ENCODE measurements at regions not wholly inside any gene's neighbourhood (a gene's known extent, or its start where the extent isn't known, plus 50 kb on each side); places are given as distances from the start of the nearest gene placed in this dataset.

DNA sequence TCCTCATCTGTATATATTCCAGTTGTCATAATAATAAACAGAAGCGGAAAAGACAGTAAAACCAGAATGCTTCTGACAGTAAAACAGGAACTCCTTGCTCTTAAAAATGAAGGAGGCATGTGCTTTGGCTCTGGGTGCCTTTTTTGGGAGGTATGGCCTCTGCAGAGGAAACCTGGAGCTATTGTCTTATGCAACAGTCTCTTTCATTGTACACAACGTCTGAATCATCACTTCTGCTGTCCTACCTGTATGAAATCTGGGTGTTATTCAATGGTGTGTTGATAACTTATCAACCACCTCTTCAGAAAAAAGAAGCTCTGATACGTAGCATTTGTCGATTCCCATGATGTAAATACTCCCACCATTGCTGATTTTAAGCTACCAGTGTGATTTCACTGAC, 64.8 kb downstream of the CDCA7 start:
- no peak for DNase-seq

DNA sequence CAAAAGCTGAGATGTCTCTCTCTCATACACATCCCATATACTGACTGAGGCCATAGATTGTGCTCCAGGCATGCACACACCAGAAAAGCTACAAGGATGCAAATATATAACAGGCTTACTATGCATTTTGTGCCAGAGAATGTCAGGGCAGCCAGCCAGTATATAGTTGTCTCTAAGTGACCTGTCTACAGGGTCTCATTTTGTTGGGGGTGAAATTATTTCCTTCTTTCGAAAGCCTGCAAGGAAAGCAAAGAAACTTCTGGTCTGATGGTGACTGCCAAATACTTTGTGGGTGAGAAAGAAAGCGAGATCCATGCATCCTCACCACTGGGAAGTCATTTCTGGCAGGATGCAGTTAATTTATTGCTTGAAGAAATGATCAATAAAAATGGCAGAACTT, 70.2 kb downstream of the CDCA7 start:
- no peak for DNase-seq

DNA sequence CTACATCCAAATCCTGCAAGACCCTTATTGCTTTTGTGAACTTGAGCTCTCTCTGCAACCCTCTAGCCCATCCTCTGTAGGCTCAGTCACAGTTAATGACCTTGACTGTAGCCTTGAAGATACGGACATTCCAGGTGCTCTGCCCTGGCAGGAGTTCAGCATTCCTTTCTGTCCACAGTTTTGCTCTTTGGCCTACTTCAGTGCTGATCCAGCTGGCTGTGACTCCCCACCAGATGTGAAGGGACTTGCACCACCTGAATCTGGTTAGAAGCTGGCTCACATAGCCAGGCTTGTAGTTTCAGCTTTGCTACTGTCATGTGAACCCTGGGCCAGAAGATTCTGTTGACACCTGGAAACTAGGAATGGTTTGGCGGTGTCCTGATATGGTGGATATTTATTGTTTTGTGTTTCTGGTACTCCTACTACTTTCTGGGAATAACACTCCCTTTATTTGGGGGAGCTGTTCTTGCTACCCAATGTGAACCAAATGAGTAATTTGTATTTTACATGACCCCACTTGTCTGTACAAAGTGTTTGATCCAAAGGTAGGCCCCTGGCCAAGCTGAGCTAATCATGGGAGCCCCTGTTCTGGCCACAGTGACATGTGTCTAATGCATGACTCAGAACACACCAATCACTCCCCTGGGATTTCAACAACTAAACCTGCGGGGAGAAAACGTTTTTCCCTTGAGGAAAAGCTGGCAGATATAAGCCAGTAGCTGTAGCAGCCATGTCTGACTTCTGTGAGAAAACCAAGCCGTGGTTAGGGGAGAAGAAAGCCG, 73.4 kb downstream of the CDCA7 start:
- DNase-seq: peak; percentile 20

DNA sequence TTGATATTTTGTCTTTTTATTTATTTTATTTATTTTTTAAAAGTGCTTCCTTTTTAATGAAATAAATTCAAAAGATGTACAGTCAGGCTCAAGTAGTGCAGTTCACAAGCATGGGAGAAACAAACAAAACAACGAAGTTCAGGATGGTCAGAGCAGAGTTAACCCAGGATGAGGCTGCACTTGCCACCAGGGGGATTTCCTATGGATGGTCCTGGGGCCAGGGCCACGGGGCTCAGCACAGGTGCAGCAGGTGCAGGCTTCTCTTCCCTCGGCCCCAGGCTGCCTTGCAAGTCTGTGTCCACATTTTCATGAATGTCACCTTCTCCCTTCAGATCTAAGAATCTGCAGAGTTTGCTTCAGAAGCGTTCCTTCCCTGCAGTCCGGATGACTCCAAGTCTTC, 76.5 kb downstream of the CDCA7 start:
- no peak for DNase-seq

DNA sequence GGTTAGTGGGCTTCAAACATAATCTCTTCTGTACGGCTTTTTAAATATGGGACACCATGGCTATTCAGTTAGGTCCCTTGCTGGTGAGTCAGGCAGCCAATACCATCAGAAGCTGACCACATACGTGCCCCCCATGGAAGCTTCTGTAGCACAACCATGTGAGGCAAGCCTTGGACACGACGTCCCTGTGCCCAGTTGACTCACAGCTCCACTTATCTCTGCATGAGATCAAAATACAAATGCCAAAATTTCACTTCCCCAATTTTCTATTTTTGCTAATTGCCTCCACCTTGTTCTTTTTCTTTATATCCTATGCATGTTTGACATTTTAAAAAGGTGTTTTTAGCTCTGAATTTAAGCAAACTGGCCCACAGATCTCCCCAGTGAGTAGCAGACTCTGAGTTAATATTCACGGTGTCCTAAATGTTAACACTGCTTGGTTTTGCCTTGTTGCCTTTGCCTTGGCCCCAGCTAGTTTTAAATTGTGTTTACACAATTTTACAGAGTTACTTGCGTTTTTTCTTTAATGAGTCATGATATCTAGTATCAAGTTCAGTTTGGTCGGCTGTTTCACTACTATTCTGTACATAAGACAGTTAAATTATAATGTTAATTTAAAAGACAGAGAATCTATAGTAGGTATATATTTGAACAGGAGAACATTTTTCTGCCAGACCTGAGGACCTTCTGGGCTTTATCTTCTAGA, 77.5 kb downstream of the CDCA7 start:
- no peak for DNase-seq

DNA sequence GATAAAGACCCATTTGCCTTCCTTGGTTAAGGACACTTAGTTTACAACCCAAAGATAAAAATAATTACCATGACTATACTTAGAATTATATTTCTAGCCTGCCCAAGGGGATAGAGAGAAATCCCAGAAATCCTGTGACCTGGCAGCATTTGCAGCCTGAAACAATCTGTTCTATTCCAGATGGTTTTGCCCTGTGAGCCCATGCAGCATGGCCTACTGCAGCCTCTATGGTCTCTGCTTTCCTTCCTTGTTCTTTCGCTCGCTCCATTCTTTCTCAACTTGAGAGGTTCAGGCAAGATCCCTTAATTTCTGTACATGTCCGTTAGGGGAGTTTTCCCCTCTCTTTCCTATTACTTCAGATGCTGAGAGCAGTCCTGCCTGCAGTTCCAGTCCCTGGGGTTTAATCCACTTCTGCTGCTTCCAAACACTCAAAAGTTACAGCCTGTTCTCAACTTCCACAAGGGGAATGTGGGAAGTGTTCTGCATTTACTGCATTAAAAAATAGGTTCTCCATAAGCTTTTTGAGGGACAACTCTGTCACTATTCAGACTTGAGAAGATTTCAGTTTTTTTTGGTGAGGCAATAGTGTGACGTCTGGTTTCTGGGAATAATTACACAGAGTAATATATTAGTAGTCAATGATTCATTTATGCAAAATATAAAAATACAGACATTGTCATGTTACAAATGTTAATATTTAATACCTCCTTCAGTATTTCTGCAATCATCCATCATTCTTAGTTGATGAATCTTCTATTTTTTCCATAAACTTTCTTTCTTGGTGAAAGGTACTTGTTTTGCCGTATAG, 80.3 kb downstream of the CDCA7 start:
- no peak for DNase-seq

DNA sequence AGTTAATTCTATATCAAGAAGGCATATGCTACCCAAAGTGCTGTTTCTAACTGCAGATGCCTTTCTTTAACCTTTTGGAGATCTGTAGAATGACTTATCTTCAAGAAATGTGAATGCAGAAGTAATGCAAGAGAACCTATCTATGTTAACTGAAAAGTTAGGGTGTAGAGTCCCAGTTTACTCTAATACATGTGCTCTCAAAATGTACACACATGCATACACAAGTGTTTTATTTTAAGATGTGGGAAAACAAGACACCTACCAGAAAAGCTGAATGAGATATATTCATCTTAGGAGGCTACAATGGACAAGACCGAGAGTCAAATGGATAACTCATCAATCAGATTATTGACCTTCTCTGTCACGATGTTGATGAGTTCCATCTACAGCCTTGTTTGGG, 80.9 kb downstream of the CDCA7 start:
- no peak for DNase-seq

DNA sequence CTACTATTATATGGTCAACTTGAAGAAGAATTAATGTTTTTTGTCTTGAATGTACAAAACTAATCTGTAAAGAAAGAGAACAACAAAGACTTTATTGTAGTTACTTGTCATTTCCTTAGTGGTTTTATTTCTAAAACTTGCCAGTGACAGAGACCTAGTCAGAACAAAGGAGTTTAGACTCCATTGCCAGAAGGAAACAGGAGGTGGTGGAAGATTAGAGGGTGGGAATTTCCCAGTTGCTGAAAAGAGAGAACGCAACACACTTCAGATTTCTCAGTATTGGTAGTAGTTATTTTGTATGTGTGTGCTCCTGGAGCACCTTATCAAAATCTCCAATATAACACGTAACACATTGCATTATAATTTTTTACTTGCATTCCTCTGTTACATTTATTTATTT, 81.4 kb downstream of the CDCA7 start:
- no peak for DNase-seq

DNA sequence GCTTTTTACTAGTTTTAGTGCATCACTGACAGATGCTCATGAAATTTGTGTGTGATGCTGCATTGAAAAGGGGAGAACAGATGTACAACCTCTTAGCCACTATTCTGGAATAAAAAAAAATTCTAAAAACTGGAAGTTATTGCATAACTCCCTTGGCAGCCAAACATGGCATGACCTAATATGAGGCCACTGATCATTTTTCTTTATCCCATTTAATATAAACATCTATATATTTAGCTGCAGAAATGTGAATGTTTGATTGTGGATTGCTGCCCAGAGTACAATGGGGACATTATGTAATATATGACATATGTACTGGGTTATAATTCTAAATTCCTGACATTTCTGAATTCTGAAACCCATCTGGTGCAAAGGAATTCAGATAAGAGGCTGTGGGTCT, 86.5 kb downstream of the CDCA7 start:
- peak; percentile 34 for DNase-seq

DNA sequence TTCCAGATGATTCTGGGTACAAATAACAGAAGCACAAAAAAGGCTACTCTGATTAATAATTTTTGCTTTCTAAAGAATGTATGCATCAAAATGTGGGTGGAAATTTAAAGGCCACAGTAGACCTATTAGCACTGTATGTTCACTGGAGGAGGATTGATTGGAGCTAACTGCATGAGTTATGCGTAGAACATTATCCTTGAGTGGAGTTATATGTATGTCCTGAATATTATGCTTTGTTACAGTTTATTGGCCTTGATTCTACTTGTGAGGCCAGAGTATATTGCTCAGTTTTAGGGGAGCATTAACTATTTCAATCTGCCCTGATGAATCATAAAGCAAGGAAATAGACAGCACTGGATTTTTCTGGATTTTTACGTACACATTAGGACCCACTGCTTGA, 87.9 kb downstream of the CDCA7 start:
- no peak for DNase-seq

DNA sequence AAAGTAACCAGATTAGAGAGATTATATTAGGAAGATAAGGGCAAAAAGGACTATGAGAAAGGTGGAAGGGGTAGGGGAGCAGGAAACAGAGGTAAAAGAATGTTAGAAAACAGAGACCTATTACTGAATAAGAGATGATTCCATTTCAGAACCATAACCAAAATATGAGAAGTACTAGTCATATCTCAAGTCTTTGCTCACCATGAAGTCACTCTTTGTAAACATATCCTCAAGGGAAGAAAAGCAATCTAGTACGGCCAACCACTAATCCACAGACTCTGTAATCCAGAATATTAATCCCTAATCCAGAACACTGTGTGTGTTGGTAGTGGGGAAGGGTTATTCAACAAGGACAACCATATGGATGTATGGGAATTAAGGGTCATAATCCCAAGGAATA, 92.0 kb downstream of the CDCA7 start:
- peak; percentile 18 for DNase-seq

DNA sequence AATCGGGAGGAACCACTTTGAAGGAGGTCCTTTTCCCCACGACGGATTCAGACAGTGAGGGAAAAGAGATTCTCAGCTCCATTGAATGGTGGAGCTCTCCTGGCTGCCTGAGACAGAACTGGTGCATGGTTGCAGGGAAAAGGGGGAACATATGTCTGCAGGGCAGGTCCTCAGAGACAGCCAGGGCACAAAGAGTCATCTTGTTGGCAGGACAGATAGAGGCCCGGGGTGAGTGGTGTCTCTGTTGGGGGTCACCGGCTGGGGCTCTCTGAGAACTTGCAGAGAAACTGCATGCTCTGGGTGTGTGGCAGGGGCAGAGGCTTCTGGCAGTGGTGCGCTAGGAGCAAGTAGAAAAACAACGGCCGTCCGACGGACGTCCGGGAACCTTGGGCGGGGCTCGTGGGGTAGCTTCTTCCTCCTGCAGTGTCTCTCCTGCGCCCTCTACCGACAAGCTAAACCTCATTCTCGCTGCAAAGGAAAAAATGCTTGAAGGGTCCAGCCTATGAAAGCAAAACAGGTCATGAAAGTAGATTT, 94.3 kb downstream of the CDCA7 start:
- DNase-seq: peak; percentile 82

DNA sequence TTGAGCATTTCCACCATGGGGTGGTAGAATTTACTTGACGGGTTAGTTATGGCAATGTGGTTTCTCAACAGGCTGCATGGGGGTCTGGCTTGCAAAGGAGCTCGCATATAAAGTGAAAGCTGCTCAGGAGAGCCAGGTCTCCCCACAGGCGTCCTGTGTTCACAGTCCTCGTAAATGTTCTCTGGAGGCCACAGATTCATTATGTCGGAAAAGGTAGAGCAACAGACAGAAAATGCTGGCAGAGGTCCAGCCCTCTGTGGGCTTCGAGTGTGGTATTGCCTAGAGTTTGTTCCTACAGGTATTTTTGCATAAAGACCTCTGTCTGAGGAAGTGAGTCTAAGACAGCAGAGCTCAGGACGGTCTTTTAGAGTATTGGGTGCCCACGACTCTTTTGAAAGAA, 96.4 kb downstream of the CDCA7 start:
- DNase-seq: no peak

DNA sequence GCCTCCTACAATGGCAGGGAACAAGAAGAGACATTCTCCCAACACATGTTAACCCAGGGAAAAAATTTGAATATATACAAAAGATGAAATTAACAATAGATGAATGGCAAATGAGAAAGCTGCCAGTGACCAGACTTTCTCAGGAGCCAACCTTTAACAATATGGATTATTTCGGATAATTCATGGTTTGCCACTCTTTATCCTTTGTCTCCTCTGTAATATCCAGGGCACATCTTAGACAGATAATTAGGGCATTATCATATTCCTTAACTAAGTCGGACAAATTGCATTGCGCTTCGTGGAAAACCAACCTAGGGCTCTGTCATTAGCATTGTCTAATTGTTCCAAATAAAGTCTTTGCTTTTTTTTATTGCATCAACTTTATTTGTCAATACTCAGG, 97.3 kb downstream of the CDCA7 start:
- DNase-seq: no peak

DNA sequence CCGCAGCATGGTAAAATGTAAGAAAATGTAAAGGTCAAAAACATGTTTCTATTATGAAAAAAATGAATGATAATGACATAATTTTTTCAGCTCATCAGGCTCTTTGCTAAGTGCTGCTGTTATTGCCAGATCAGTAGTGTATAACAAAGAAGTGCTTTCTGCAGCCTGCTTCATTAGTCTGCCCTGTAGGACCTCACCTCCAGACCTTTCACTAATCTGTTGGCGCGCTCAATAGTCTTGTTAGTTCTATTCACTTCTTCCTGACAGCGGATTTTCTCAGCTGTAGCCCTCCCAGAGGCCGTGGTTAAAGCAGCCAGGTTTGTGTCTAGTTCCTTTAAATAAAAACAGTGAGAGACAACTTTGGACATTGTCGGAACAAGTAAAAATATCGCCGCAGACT, 97.7 kb downstream of the CDCA7 start:
- DNase-seq: no peak

DNA sequence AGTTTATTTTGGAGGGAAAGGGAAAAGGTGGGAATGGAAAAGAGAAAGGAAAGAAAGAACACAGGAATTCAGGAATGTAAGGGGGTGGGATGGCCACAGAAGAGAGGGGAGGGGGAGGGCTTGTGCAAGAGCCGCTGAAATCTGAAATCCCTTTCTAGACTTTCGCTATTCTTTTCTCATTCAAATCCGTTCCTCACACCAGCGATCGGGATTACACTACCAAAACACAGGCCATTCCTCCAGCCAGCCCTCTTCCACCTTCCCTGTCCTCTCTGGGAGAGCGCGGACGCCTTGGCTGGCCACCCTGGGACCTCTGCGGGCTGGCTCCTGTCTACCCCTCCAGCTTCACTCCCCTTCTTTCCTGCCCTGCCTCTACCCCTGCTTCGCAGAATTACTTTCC, 102.3 kb downstream of the CDCA7 start:
- no peak for DNase-seq

DNA sequence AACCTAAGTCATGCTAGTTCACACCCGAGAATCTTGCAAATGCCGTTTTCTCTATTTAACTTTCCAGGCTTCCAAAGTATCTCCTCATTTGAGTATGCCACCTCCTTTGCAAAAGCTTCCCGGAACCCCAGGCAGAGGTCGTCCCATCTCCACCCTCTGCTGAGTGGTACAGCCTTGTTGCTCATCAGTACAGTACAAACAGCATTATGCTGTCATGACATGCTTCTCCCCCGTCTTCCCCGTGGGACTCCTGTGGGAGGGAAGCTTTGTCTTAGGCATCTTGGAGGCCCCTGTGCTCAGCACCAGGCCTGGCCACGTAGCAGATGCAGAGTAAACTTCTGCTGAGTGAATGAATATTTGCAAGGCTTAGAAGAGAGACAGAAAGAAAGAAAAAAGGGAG, 102.7 kb downstream of the CDCA7 start:
- peak; percentile 15 for DNase-seq

DNA sequence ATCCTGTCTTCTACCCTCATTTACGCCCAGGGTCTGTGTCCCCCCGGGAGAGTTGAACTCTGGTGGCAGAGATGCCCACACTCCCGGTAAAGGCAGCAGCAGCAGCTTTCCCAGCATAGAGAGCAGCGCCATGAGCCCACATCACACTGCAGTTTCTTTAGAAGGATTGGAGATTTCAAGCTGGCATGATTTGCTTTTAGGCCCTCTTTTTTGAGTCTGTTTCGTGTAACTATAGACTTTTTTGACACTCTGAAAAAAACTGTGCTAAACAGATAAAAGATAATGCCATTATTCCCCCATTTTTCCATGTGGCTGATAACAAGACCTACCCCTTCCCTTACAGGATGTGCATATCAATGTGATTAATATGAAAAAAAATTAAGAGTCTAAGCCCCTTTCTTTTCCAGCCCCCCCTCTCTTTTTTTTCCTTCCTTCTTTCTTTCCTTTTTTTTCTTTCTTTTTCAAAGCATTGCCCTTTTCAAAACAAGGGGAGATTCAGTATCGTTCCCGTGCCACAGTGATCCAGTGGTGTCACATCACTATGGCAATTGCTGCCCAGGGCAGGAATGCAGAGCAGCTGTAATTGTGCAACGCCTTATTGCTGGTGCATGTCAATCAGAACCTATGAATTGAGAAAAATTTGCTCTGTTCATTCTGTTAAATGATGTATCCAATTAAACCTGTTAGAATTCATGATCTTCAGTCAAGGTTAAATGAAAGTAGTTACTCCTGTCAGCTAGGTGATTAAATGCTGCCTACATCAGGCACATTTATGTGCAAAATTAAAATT, 104.5 kb downstream of the CDCA7 start:
- no peak for DNase-seq

DNA sequence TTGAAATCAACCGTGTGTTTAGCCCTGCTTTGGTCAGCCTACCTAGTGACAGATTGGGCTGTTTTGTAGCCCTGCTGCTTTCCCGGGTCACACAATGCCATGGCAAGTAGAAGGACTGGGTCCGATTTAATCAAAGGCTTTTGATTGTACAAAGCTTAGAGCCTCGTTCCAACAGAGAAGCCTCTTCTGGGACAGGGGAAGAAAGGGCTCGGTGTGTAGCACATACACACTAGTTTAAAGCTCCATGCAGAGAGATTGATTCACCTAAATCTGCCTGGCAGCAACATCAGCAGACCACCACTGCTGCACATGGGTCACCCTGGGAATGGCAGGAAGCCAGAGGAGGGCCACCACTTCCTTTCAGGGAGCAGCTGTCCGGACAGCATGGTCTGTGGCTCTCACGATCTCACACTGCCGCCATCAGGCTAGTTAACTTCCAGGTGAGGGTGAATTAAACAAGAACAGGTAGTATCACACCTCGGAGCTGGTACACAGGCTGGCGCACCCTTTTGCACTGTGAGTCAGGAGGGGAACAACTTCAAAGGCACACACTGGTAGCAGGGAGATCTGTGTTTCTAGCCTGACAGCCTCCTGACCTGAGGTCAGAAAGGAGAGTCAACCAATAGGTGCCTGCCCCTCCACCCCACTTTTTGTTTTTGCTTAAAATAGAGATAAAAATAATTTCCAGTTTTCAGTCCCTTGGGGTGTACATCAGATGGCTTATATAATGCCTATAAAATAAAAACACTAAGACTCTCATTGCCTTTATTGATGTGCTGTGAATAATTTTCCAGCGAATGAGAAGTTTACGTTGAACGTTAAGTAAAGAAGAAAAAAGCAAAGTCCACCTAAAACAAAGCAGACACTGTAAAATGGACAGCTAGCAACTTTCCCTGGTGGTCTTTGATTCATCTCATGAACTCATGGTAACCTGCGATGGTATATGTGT, 108.5 kb downstream of the CDCA7 start:
- no peak for DNase-seq

DNA sequence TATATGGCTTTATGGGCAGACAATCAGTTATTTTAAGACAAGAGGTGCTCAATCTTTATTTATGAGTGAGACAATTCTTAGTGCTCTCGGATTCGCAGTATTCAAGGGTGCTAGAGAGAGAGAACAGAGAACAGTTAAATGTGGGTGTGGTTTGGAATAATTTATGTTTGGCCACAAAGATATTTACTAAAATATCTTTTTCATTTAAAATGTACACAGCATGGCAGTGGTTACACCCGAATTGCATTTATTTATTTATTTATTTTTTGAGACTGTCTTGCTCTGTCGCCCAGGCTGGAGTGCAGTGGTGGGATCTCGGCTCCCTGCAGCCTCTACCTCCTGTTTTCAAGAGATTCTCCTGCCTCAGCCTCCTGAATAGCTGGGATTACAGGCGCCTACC, 109.2 kb downstream of the CDCA7 start:
- no peak for DNase-seq

DNA sequence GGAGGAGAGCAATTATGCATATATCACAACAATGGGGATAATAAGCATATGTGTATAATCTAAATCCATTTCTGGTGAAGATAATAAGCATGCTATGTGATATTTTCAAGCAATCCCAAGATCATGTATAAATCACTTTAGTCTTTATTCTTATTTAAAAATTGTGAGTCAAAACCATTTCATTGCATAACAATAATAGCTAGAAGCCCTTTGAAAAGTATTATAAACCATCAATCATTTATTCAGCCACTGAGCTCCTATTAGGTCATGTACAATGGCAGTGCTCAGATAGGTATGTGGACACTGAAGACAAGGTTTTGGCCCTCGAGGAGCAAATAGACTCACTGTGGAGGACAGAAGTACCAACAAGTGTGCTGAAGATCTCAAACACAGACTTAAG, 113.1 kb downstream of the CDCA7 start:
- DNase-seq: no peak
